HepG2 (cell line): ENCODE measurements at regions not wholly inside any gene's neighbourhood (a gene's known extent, or its start where the extent isn't known, plus 50 kb on each side); places are given as distances from the start of the nearest gene placed in this dataset.

Experiments
- ATAC-seq: fragments of 200-7000 bp; cut with Tn5 transposase; 3 replicates; pipeline ENCODE4 v1.9.1; 2020; ENCODE audit warnings: mild to moderate bottlenecking, moderate library complexity
- BruUV-seq: library from RNA; stranded (reverse); fragments of 400-500 nt; replicated peaks from 2 replicates; lab custom pipeline; 2021; lab: Mats Ljungman, UMichigan
- CTCF ChIA-PET: fragments of 300-600 bp; formaldehyde crosslinking; extraction: SDS; loops from one replicate; lab custom pipeline; 2021; ENCODE audit warnings: low total read pairs, inconsistent platforms, low intra/inter-chr PET ratio; lab: Yijun Ruan, JAX
- POLR2A ChIA-PET: fragments of 350-600 bp; sonication (Branson Sonifier 250); formaldehyde crosslinking; loops from one replicate; lab custom pipeline; 2020; ENCODE audit warnings: antibody characterized with exemption, inconsistent platforms; lab: Yijun Ruan, JAX
- DNase-seq: peaks from one replicate; pipeline ENCODE4 v3.0.0-alpha.2; 2015; ENCODE audit warnings: low spot score
- FAIRE-seq: peaks from 3 replicates; lab custom pipeline; 2011; peaks lifted over from hg19 to GRCh38; lab: Jason Lieb, UNC
- H2AFZ ChIP-seq: one replicate; pipeline ENCODE4 v1.6.1; 2011; ENCODE audit warnings: low read length, inconsistent platforms
- H3K27ac ChIP-seq: fragments of 300-600 bp; 3 replicates; pipeline ENCODE4 v1.8.0; 2011; ENCODE audit warnings: mixed run types, mild to moderate bottlenecking, mixed read lengths, low read length, inconsistent platforms; ENCODE audit not compliant: insufficient read depth; ENCODE audit errors: extremely low read length
- H3K27me3 ChIP-seq, 2 experiments: fragments of 200-600 bp in 1 of 2; 2 replicates in 1 of 2; 3 replicates in 1 of 2; pipeline versions ENCODE4 v1.6.0 to v1.8.0; 2011; ENCODE audit warnings: low read length in 2 of 2, mild to moderate bottlenecking in 2 of 2, moderate library complexity in 2 of 2, inconsistent platforms in 1 of 2; ENCODE audit not compliant: insufficient read depth in 2 of 2, control insufficient read depth in 1 of 2
- H3K36me3 ChIP-seq, 2 experiments: fragments of 200-600 bp in 1 of 2; replicated peaks in 1 of 2; 2 replicates in 1 of 2; 3 replicates in 1 of 2; pipeline versions ENCODE4 v1.5.1 to v1.8.0; 2011; ENCODE audit warnings: low read length in 2 of 2, inconsistent platforms in 1 of 2; ENCODE audit not compliant: insufficient read depth in 2 of 2, control insufficient read depth in 1 of 2
- H3K4me1 ChIP-seq: 2 replicates; pipeline ENCODE4 v1.5.1; 2012; ENCODE audit warnings: low read length, inconsistent platforms; ENCODE audit not compliant: insufficient read depth
- H3K4me2 ChIP-seq: 2 replicates; pipeline ENCODE4 v1.6.0; 2011; ENCODE audit warnings: low read depth, low read length, inconsistent platforms
- H3K4me3 ChIP-seq, 3 experiments: fragments of 200-600 bp in 1 of 3; sonication (generic), shearing (Covaris generic) in 1 of 3; replicated peaks in 1 of 3; 2 replicates each; pipeline ENCODE4 v1.5.1; 2011 to 2016; ENCODE audit warnings: low read length in 3 of 3, inconsistent platforms in 2 of 3, low read depth in 2 of 3, mild to moderate bottlenecking in 2 of 3, control low read depth in 1 of 3, mixed read lengths in 1 of 3; ENCODE audit not compliant: insufficient read depth in 1 of 3
- H3K79me2 ChIP-seq: one replicate; pipeline ENCODE4 v1.6.1; 2011; ENCODE audit warnings: low read length, inconsistent platforms; ENCODE audit not compliant: insufficient read depth
- H3K9ac ChIP-seq: 2 replicates; pipeline ENCODE4 v1.6.0; 2011; ENCODE audit warnings: mild to moderate bottlenecking, low read depth, low read length, inconsistent platforms; ENCODE audit not compliant: insufficient read depth
- H3K9me3 ChIP-seq: 2 replicates; pipeline ENCODE4 v1.5.1; 2012; ENCODE audit warnings: mild to moderate bottlenecking, low read length
- H4K20me1 ChIP-seq: 2 replicates; pipeline ENCODE4 v1.6.0; 2011; ENCODE audit warnings: inconsistent platforms, mild to moderate bottlenecking, low read length, moderate library complexity; ENCODE audit not compliant: insufficient read depth
- CCAR2 ChIP-seq: fragments of 200-400 bp; formaldehyde crosslinking; optimal IDR thresholded peaks from 2 replicates; pipeline ENCODE3; 2018; ENCODE audit warnings: low read depth, mild to moderate bottlenecking, low read length, moderate library complexity
- MBD4 ChIP-seq: IDR thresholded peaks from 2 replicates; pipeline ENCODE4 v1.6.1; 2012; ENCODE audit warnings: low read length, inconsistent platforms, borderline replicate concordance
- TERF1 ChIP-seq: sonication (generic); formaldehyde crosslinking; IDR thresholded peaks from 2 replicates; pipeline ENCODE4 v1.8.0; 2022; ENCODE audit warnings: mild to moderate bottlenecking, missing genetic modification reagents, moderate library complexity
- in situ Hi-C: cut with HindIII; loops from 2 replicates; pipeline ENCODE4 v1.10.0; 2017; ENCODE audit warnings: low pct_unique_long_range_greater_than_20kb; ENCODE audit not compliant: extremely low pct_ligation_motif_present
- intact Hi-C: fragments of 100-400 bp; cut with micrococcal nuclease; formaldehyde crosslinking; loops from one replicate; pipeline ENCODE4 v1.10.0; 2022; ENCODE audit not compliant: unreplicated experiment
- TF ChIP-seq, protein P1 (sequence below): sonication (generic); formaldehyde crosslinking; IDR thresholded peaks from 2 replicates; pipeline ENCODE4 v1.5.0; 2020; ENCODE audit warnings: missing genetic modification reagents
- TF ChIP-seq, protein P2 (sequence below): sonication (generic); formaldehyde crosslinking; IDR thresholded peaks from 2 replicates; pipeline ENCODE4 v1.4.0; 2020; ENCODE audit warnings: missing genetic modification reagents, borderline replicate concordance

DNA sequence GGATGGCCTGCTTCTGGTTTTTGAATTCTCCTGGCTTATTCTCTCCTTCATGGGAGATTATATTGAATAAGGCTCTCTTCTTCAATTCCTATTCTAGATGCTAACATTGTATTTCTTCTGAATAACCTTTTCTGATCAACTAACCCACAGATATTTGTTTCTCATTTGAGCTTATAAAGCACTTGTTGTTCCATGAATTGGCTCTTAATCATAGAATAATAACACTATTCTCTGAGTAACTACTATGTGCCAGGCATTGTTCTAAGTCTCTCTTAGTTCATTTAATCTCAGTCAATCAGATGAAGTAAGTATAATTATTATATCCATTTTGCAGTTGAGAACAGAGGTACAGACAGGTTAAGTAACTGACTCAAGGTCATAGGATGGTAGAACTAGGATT, 136.3 kb upstream of the MLIP start:
- TF ChIP-seq, protein P1, sequence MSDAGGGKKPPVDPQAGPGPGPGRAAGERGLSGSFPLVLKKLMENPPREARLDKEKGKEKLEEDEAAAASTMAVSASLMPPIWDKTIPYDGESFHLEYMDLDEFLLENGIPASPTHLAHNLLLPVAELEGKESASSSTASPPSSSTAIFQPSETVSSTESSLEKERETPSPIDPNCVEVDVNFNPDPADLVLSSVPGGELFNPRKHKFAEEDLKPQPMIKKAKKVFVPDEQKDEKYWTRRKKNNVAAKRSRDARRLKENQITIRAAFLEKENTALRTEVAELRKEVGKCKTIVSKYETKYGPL, result no peak
- TF ChIP-seq TERF1 (CRISPR knock-in tag) (no peak), MBD4 (no peak), CCAR2 (no peak)
- TF ChIP-seq, protein P2, sequence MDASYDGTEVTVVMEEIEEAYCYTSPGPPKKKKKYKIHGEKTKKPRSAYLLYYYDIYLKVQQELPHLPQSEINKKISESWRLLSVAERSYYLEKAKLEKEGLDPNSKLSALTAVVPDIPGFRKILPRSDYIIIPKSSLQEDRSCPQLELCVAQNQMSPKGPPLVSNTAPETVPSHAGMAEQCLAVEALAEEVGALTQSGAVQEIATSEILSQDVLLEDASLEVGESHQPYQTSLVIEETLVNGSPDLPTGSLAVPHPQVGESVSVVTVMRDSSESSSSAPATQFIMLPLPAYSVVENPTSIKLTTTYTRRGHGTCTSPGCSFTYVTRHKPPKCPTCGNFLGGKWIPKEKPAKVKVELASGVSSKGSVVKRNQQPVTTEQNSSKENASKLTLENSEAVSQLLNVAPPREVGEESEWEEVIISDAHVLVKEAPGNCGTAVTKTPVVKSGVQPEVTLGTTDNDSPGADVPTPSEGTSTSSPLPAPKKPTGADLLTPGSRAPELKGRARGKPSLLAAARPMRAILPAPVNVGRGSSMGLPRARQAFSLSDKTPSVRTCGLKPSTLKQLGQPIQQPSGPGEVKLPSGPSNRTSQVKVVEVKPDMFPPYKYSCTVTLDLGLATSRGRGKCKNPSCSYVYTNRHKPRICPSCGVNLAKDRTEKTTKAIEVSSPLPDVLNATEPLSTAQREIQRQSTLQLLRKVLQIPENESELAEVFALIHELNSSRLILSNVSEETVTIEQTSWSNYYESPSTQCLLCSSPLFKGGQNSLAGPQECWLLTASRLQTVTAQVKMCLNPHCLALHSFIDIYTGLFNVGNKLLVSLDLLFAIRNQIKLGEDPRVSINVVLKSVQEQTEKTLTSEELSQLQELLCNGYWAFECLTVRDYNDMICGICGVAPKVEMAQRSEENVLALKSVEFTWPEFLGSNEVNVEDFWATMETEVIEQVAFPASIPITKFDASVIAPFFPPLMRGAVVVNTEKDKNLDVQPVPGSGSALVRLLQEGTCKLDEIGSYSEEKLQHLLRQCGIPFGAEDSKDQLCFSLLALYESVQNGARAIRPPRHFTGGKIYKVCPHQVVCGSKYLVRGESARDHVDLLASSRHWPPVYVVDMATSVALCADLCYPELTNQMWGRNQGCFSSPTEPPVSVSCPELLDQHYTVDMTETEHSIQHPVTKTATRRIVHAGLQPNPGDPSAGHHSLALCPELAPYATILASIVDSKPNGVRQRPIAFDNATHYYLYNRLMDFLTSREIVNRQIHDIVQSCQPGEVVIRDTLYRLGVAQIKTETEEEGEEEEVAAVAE (CRISPR knock-in tag), result no peak
- Histone ChIP-seq H3K9me3 (no peaks in the 10 kb centered on the region), H3K9ac (no peak overlapping the region), H4K20me1 (no peaks in the 10 kb centered on the region), H3K4me1 (no peaks in the 10 kb centered on the region), H3K79me2 (no peaks in the 10 kb centered on the region), H3K4me2 (no peak overlapping the region), H3K27me3 (no peaks in the 10 kb centered on the region), H2AFZ (no peak overlapping the region), H3K4me3 (no peak overlapping the region), H3K36me3 (no peaks in the 10 kb centered on the region), H3K27ac (no peak overlapping the region)
- BruUV-seq, result no TSS peak
- DNase-seq, result no peak
- POLR2A ChIA-PET, result no interaction called here
- intact Hi-C loops, result no loop called here
- no peak for FAIRE-seq
- no peak for ATAC-seq
- CTCF ChIA-PET, result no interaction called here
- in situ Hi-C loops, result loop anchor here (25.0 kb wide), 2 partner anchors 737 to 1262 kb away; no protein-coding TSS in a partner anchor
